Endothelial cell (in vitro differentiated cells): ENCODE measurements at regions not wholly inside any gene's neighbourhood (a gene's known extent, or its start where the extent isn't known, plus 50 kb on each side); places are given as distances from the start of the nearest gene placed in this dataset.

Experiments used
- DNase-seq: peaks from one replicate; pipeline ENCODE4 v3.0.0; 2021; ENCODE audit warnings: low spot score
- H3K27ac Mint-ChIP-seq: one replicate; pipeline ENCODE4 v1.8.0; 2021; ENCODE audit warnings: mixed read lengths, inconsistent platforms; ENCODE audit not compliant: unreplicated experiment
- H3K27me3 Mint-ChIP-seq: one replicate; pipeline ENCODE4 v1.8.0; 2021; ENCODE audit warnings: mild to moderate bottlenecking, moderate library complexity, mixed read lengths, inconsistent platforms; ENCODE audit not compliant: unreplicated experiment
- H3K36me3 Mint-ChIP-seq: one replicate; pipeline ENCODE4 v1.8.0; 2021; ENCODE audit warnings: mild to moderate bottlenecking, low read depth, mixed read lengths, inconsistent platforms; ENCODE audit not compliant: unreplicated experiment
- H3K4me1 Mint-ChIP-seq: one replicate; pipeline ENCODE4 v1.8.0; 2021; ENCODE audit warnings: mild to moderate bottlenecking, mixed read lengths, inconsistent platforms; ENCODE audit not compliant: unreplicated experiment
- H3K4me3 Mint-ChIP-seq: one replicate; pipeline ENCODE4 v1.8.0; 2021; ENCODE audit warnings: mild to moderate bottlenecking, mixed read lengths, inconsistent platforms; ENCODE audit not compliant: unreplicated experiment
- H3K9me3 Mint-ChIP-seq: one replicate; pipeline ENCODE4 v1.8.0; 2021; ENCODE audit warnings: mixed read lengths, inconsistent platforms; ENCODE audit not compliant: unreplicated experiment
- CTCF ChIP-seq: fragments of 200-600 bp; sonication (generic); IDR thresholded peaks from one replicate; pipeline ENCODE4 v1.5.0; 2021; ENCODE audit warnings: antibody characterized with exemption; ENCODE audit not compliant: unreplicated experiment

DNA sequence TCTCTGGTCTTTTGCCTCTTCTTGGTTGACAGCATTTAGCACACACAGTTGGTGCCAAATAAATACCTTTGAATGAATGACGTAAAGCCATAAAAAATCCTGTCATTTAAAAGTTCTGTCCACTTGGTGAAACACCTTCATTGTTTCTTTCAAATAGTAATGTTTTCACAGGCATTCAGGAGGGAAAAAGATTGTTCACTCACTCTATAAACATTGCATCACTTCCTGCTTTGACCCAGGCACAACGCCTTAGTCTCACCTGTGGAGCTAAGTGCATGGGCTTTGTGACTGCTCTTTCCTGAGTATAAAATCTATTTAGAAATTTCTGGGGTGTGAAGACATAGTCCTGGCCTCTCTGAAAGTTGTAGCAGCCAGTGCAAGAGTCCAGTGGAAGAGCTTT lies 88.9 kb upstream of the CXCL14 start:
- H3K9me3 Mint-ChIP-seq: no peaks in the 10 kb centered on the region
- no peak for DNase-seq
- TF ChIP-seq CTCF: no peak
- H3K27ac Mint-ChIP-seq: no peak overlapping the region
- H3K4me3 Mint-ChIP-seq: no peak overlapping the region
- H3K4me1 Mint-ChIP-seq: peaks cover 5% of the 10 kb centered on the region
- H3K36me3 Mint-ChIP-seq: no peaks in the 10 kb centered on the region
- peaks cover 2% of the 10 kb centered on the region for H3K27me3 Mint-ChIP-seq

GRCh38 chr5:135667204-135667603 lies 88.4 kb upstream of the CXCL14 start:
- no peaks in the 10 kb centered on the region for H3K36me3 Mint-ChIP-seq
- TF ChIP-seq CTCF: no peak
- H3K9me3 Mint-ChIP-seq: no peaks in the 10 kb centered on the region
- no peak overlapping the region for H3K4me3 Mint-ChIP-seq
- no peak overlapping the region for H3K27ac Mint-ChIP-seq
- peaks cover 2% of the 10 kb centered on the region for H3K27me3 Mint-ChIP-seq
- H3K4me1 Mint-ChIP-seq: peaks cover 5% of the 10 kb centered on the region
- DNase-seq: no peak

DNA sequence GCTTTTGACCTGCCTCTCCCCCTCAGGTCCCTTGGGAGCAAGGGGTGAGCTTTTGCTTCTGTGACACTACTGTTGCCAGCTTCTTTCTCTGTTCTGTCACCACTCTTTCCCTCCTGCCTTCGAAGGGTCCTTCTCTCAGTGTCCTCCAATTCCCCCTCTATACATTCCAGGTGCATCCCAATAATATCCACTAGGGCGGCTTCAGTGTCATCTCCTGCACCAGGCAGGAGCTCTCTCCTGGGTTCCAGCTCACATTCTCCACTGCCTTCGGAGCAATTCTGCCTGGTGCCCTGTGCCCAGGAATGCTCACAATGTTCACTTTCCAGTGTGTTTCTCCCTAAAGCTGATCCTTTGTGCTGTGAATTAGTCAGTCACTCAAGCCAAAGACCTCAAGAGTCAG lies 83.9 kb upstream of the CXCL14 start:
- H3K36me3 Mint-ChIP-seq: no peaks in the 10 kb centered on the region
- H3K27ac Mint-ChIP-seq: no peak overlapping the region
- no peak for DNase-seq
- H3K4me1 Mint-ChIP-seq: peaks cover 19% of the 10 kb centered on the region
- no peak for TF ChIP-seq CTCF
- H3K4me3 Mint-ChIP-seq: no peak overlapping the region
- H3K27me3 Mint-ChIP-seq: peaks cover 1% of the 10 kb centered on the region
- H3K9me3 Mint-ChIP-seq: peaks cover 4% of the 10 kb centered on the region

DNA sequence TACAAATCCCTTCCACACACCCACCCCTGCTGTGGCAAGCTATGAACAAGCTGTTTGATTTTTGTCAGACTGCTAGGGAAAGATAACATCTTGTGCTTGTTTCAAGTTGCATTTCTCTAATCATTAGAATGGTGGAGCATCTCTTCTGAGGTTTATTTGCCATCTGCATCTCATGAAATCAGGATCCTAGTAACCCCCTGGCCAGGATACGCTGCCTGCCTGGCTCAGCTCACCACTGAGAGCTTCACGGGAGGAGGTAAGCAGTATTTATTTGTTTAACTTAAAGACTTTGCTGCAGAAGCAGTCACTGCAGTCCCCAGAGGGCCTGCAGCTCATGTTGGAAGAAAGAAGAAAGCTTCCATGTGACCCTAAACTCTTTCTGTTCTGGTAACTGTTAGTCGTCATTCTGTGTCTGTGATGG lies 83.3 kb upstream of the CXCL14 start:
- H3K27ac Mint-ChIP-seq: no peak overlapping the region
- H3K27me3 Mint-ChIP-seq: peaks cover 1% of the 10 kb centered on the region
- no peak for TF ChIP-seq CTCF
- no peaks in the 10 kb centered on the region for H3K36me3 Mint-ChIP-seq
- no peak for DNase-seq
- H3K4me1 Mint-ChIP-seq: peaks cover 16% of the 10 kb centered on the region
- peaks cover 4% of the 10 kb centered on the region for H3K9me3 Mint-ChIP-seq
- no peak overlapping the region for H3K4me3 Mint-ChIP-seq

GRCh38 chr5:135660826-135661575 lies 82.2 kb upstream of the CXCL14 start:
- no peak overlapping the region for H3K27ac Mint-ChIP-seq
- no peaks in the 10 kb centered on the region for H3K36me3 Mint-ChIP-seq
- H3K4me3 Mint-ChIP-seq: no peak overlapping the region
- peaks cover 4% of the 10 kb centered on the region for H3K9me3 Mint-ChIP-seq
- DNase-seq: peak; percentile 38
- no peak for TF ChIP-seq CTCF
- H3K27me3 Mint-ChIP-seq: peaks cover 1% of the 10 kb centered on the region
- H3K4me1 Mint-ChIP-seq: peaks cover 16% of the 10 kb centered on the region
